Psoas muscle (tissue), 7 donors: ENCODE measurements at regions not wholly inside any gene's neighbourhood (a gene's known extent, or its start where the extent isn't known, plus 50 kb on each side); places are given as distances from the start of the nearest gene placed in this dataset.

Experiments
- ATAC-seq, 4 donors: fragments of 200-7000 bp; cut with Tn5 transposase; one replicate each; pipeline ENCODE4 v1.9.1; 2020; ENCODE audit warnings: moderate library complexity in 3 of 4, mild to moderate bottlenecking in 2 of 4
- DNase-seq, 2 donors: peaks; one replicate each; pipeline ENCODE4 v3.0.0-alpha.2; 2020
- H3K27ac ChIP-seq: fragments of 200-600 bp; one replicate; pipeline ENCODE4 v1.8.0; 2022
- H3K27me3 ChIP-seq, 3 donors: fragments of 200-600 bp in 1 of 3; one replicate each; pipeline versions ENCODE4 v1.6.1 to v1.8.0; 2013 to 2022; ENCODE audit warnings: low read length in 2 of 3, mild to moderate bottlenecking in 2 of 3, moderate library complexity in 1 of 3; ENCODE audit not compliant: insufficient read depth in 3 of 3
- H3K36me3 ChIP-seq, 2 donors: fragments of 200-600 bp in 1 of 2; one replicate each; pipeline versions ENCODE4 v1.6.1 to v1.8.0; 2013 to 2022; ENCODE audit warnings: low read depth in 1 of 2, mild to moderate bottlenecking in 1 of 2, moderate library complexity in 1 of 2; ENCODE audit not compliant: insufficient read depth in 1 of 2
- H3K4me1 ChIP-seq: fragments of 200-600 bp; one replicate; pipeline ENCODE4 v1.8.0; 2022
- H3K4me3 ChIP-seq: fragments of 200-600 bp; one replicate; pipeline ENCODE4 v1.8.0; 2022; ENCODE audit warnings: mild to moderate bottlenecking
- H3K9me3 ChIP-seq: fragments of 200-600 bp; one replicate; pipeline ENCODE4 v1.8.0; 2022
- CTCF ChIP-seq: fragments of 200-600 bp; IDR thresholded peaks from one replicate; pipeline ENCODE4 v1.8.0; 2022; ENCODE audit warnings: antibody characterized with exemption
- WGBS, 3 donors: extraction: QIAGEN DNeasy Blood & Tissue Kit; methylation state at CpG; one replicate each; pipeline versions ENCODE4 v1.1.6 to v1.1.7; 2013; 5-methylcytosine and 5-hydroxymethylcytosine counted together
- intact Hi-C, 2 donors: fragments of 100-400 bp; cut with DNase I; formaldehyde crosslinking; loops; one replicate each; pipeline versions ENCODE4 v1.11.0 to v1.14.2; 2022
- donor health status: healthy with polysubstance abuse.
- donor health status: DM: no; HTN: no; CAD: no; lungs with moderate emphysema.
- donor health status: Bipolar disorder and iron deficiency.
- donor health status: healthy.
- donor health status: DM: yes; HTN: yes; CAD: no.
- donor health status: DM: no; HTN: no; CAD: no.
- donor health status: DM: yes; HTN: yes; CAD: no.

DNA sequence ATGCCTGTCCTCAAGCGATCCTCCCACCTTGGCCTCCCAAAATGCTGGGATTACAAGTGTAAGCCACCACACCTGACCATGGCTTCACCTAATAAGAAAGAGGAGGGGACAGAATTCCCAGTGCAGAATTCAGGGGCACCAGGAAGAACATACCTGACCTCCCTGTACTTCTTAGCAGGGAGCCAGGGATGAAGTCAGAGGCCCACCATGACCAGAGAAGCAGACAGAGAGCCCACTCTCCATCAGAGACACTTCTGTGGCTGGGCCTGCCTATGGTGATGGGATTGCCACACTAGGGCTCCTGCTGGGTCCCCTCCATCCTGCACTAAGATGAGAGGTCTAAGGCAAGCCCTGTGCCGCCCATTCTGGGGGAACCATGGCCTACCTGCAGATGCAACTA, 157.4 kb upstream of the LYZL2 start:
- Histone ChIP-seq H3K27me3 (no peaks in the 10 kb centered on the region), H3K4me3 (no peak overlapping the region), H3K36me3 (no peaks in the 10 kb centered on the region), H3K9me3 (no peaks in the 10 kb centered on the region), H3K4me1 (peaks cover 20% of the 10 kb centered on the region), H3K27ac (no peak overlapping the region)
- ATAC-seq (no peak), DNase-seq (no peak)
- WGBS, 3 donors, result 97 to 100% (median 99%) methylated on average over 2 of the region's 2 CpGs
- intact Hi-C loops, result loop anchor here (10.0 kb wide), 6 partner anchors 248 to 1018 kb away; partner anchors contain the start of genes ZEB1 (in 1 of the 2) and ZNF438 (in 1 of the 2)
- TF ChIP-seq CTCF, result no peak

GRCh38 chr10:30786131-30786530, 156.6 kb upstream of the LYZL2 start:
- Histone ChIP-seq H3K27me3 (no peaks in the 10 kb centered on the region), H3K27ac (peak overlapping the region; percentile 92), H3K36me3 (no peaks in the 10 kb centered on the region), H3K9me3 (no peaks in the 10 kb centered on the region), H3K4me1 (peaks cover 20% of the 10 kb centered on the region), H3K4me3 (no peak overlapping the region)
- ATAC-seq (no peak), DNase-seq (no peak)
- TF ChIP-seq CTCF, result no peak
- intact Hi-C loops, result loop anchor here (10.0 kb wide), 6 partner anchors 249 to 1019 kb away; partner anchors contain the start of genes ZEB1 (in 1 of the 2) and ZNF438 (in 1 of the 2)

DNA sequence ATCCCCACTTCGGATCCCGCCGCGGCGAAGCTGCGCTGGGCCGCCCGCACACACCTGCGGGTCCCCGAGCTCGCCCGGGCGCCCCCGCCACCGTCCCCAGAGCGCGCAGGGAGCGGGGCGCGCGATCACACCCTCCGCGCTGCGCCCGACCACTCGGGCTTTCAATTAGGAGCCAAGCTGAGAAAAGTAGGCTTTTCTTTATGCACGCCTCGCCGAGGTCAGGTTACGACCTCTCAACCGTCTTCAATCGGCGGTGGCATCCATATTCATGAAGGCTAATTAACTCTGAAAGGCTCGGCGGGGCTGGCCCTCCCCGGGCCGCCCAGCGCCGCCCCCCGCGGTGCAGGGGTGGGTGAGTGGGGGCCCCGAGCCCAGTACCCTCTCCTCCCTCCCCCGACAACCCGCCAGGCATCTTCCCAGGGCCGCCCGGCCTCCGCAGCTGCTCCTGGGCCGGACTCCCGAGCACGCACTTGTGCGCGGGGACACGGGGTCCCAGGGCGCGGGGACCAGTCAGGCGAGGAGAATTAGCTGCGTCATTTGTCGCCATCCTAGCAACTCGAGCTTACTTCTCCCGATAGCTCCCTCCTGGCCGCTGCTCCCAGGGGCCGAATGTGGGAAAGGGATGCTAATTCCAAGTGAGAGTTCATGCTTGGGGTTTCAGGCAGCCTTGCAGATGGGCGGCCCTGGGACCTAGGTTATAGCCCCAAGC, 155.5 kb upstream of the LYZL2 start:
- Histone ChIP-seq H3K27ac (peak overlapping the region; percentile 92), H3K36me3 (no peaks in the 10 kb centered on the region), H3K27me3 (no peaks in the 10 kb centered on the region), H3K9me3 (no peaks in the 10 kb centered on the region), H3K4me3 (peak overlapping the region; percentile 91), H3K4me1 (peaks cover 20% of the 10 kb centered on the region)
- DNase-seq, result peak; percentile 82 to 92
- peak; percentile 79 to 88 (median 84) for ATAC-seq
- WGBS, 3 donors, result 2 to 3% (median 2%) methylated on average over 57 to 63 of the region's 63 CpGs
- TF ChIP-seq CTCF, result no peak
- intact Hi-C loops, result loop anchor here (1.0 to 10.0 kb wide), 8 partner anchors 246 to 1020 kb away; partner anchors contain the start of genes ZEB1 (in 2 of the 2) and ZNF438 (in 2 of the 2)

DNA sequence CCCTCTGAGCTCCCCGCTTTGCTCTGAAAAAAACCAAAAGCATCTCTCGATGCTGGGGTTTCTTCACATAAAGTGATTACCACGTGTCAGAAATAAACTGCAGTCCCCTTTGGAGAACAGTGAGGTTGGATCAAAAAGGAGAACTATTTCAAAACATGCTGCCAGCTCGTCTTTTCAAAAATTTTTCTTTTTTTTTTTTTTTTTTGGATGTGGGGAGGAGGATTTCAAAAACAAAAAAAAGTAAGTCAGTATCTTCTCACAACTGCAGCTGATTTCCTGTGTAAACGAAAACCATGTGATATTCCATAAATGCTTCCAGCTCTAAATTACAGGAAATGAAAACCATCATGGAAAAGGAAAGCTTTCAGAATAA, 155.0 kb upstream of the LYZL2 start:
- intact Hi-C loops, result loop anchor here (1.0 to 10.0 kb wide), 8 partner anchors 247 to 1020 kb away; partner anchors contain the start of genes ZEB1 (in 2 of the 2) and ZNF438 (in 2 of the 2)
- DNase-seq (no peak), ATAC-seq (peak in 1 of 4 donors; percentile 24)
- TF ChIP-seq CTCF, result no peak
- H3K4me3 ChIP-seq, result peak overlapping the region; percentile 91
- no peaks in the 10 kb centered on the region for H3K36me3 ChIP-seq
- peaks cover 20% of the 10 kb centered on the region for H3K4me1 ChIP-seq
- no peaks in the 10 kb centered on the region for H3K9me3 ChIP-seq
- H3K27me3 ChIP-seq, result no peaks in the 10 kb centered on the region
- peak overlapping the region; percentile 92 for H3K27ac ChIP-seq
- 0 to 2% (median 1%) methylated on average over 5 of the region's 5 CpGs for WGBS, 3 donors
